Natural killer cell (primary cell): ENCODE measurements at regions not wholly inside any gene's neighbourhood (a gene's known extent, or its start where the extent isn't known, plus 50 kb on each side); places are given as distances from the start of the nearest gene placed in this dataset.

Experiments used
- ATAC-seq, 3 donors: fragments of 150-1000 bp in 2 of 3; fragments of 200-7000 bp in 1 of 3; cut with Tn5 transposase; 1 replicate in 1 of 3; 2 replicates in 2 of 3; pipeline ENCODE4 v1.10.0; 2021; ENCODE audit warnings: mild to moderate bottlenecking in 2 of 3, moderate library complexity in 2 of 3
- DNase-seq, 2 donors: peaks; one replicate each; pipeline versions ENCODE4 v3.0.0 to v3.0.0-alpha.2; 2013 to 2021; ENCODE audit warnings: mixed read lengths in 1 of 2
- H3K27ac ChIP-seq: one replicate; pipeline ENCODE4 v1.5.1; 2013; ENCODE audit warnings: mild to moderate bottlenecking, low read length
- H3K27me3 ChIP-seq: one replicate; pipeline ENCODE4 v1.6.1; 2013; ENCODE audit warnings: low read length; ENCODE audit not compliant: control insufficient read depth, insufficient read depth
- H3K36me3 ChIP-seq: one replicate; pipeline ENCODE4 v1.6.1; 2013; ENCODE audit warnings: low read length; ENCODE audit not compliant: control insufficient read depth, insufficient read depth
- H3K4me1 ChIP-seq: one replicate; pipeline ENCODE4 v1.6.1; 2013; ENCODE audit warnings: low read length; ENCODE audit not compliant: control insufficient read depth, insufficient read depth
- H3K4me3 ChIP-seq: one replicate; pipeline ENCODE4 v1.5.1; 2013; ENCODE audit warnings: low read length
- H3K9me3 ChIP-seq: one replicate; pipeline ENCODE4 v1.6.1; 2013; ENCODE audit warnings: low read length; ENCODE audit not compliant: control insufficient read depth, insufficient read depth
- H3K27ac Mint-ChIP-seq, 2 donors: one replicate each; pipeline ENCODE4 v1.8.0; 2022; ENCODE audit warnings: mild to moderate bottlenecking in 2 of 2, mixed read lengths in 2 of 2, moderate library complexity in 1 of 2
- H3K27me3 Mint-ChIP-seq, 2 donors: one replicate each; pipeline ENCODE4 v1.8.0; 2022; ENCODE audit warnings: low read depth in 2 of 2, mixed read lengths in 2 of 2
- H3K36me3 Mint-ChIP-seq: one replicate; pipeline ENCODE4 v1.8.0; 2022; ENCODE audit warnings: mixed read lengths
- H3K4me1 Mint-ChIP-seq, 2 donors: one replicate each; pipeline ENCODE4 v1.8.0; 2022; ENCODE audit warnings: mixed read lengths in 2 of 2
- H3K4me3 Mint-ChIP-seq: one replicate; pipeline ENCODE4 v1.8.0; 2022; ENCODE audit warnings: mild to moderate bottlenecking, moderate library complexity, mixed read lengths
- H3K9me3 Mint-ChIP-seq, 2 donors: one replicate each; pipeline ENCODE4 v1.8.0; 2022; ENCODE audit warnings: mixed read lengths in 2 of 2
- WGBS: methylation state at CpG from one replicate; pipeline ENCODE4 v1.1.7; 2013; ENCODE audit warnings: missing lambda C conversion rate; ENCODE audit not compliant: insufficient coverage; 5-methylcytosine and 5-hydroxymethylcytosine counted together
- intact Hi-C: fragments of 100-400 bp; cut with micrococcal nuclease; formaldehyde crosslinking; loops from one replicate; pipeline ENCODE4 v1.14.2; 2022
- TF ChIP-seq, protein P1 (sequence below): fragments of 200-600 bp; IDR thresholded peaks from one replicate; pipeline ENCODE4 v1.8.0; 2022; ENCODE audit warnings: antibody characterized with exemption

DNA sequence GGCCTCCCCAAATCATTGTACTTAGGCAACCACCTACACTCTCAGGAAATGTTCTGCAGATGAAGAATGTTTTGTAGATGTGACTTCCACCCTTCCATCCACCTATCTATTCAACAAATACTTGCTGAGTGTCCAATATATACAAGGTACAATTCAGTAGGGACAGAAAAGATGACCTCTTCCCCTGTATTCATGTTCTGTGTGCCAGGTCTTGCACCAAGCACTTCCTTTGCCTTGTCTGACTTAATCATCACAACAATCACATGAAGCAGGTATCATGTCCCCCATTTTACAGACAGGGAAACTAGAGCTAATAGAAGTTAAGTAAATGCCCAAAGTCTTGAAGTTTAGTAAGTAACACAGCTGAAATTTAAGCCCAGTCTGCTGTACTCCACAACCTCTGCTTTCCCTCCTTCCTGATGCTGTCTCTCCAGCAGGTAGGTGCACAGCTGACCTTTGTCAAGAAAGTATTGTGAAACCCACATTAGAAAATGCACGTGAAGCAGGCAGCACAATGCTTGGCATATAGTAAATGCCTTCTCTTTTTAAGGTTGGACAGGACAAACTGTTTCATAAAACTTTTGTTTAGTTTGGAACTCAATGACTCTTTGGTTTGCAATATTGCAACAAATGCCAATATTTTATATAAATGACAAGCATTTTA is 296.5 kb downstream of the DEPDC1B start:
- ATAC-seq (no peak), DNase-seq (no peak)
- Histone ChIP-seq H3K27ac (no peak overlapping the region), H3K4me1 (no peaks in the 10 kb centered on the region), H3K36me3 (no peaks in the 10 kb centered on the region), H3K9me3 (no peaks in the 10 kb centered on the region), H3K27me3 (no peaks in the 10 kb centered on the region), H3K4me3 (no peak overlapping the region)
- TF ChIP-seq, protein P1, sequence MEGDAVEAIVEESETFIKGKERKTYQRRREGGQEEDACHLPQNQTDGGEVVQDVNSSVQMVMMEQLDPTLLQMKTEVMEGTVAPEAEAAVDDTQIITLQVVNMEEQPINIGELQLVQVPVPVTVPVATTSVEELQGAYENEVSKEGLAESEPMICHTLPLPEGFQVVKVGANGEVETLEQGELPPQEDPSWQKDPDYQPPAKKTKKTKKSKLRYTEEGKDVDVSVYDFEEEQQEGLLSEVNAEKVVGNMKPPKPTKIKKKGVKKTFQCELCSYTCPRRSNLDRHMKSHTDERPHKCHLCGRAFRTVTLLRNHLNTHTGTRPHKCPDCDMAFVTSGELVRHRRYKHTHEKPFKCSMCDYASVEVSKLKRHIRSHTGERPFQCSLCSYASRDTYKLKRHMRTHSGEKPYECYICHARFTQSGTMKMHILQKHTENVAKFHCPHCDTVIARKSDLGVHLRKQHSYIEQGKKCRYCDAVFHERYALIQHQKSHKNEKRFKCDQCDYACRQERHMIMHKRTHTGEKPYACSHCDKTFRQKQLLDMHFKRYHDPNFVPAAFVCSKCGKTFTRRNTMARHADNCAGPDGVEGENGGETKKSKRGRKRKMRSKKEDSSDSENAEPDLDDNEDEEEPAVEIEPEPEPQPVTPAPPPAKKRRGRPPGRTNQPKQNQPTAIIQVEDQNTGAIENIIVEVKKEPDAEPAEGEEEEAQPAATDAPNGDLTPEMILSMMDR, result no peak
- Mint-ChIP-seq H3K9me3 (peaks cover 0 to 5% of the 10 kb centered on the region in 2 donors), H3K36me3 (no peaks in the 10 kb centered on the region), H3K4me1 (no peaks in the 10 kb centered on the region), H3K4me3 (no peak overlapping the region), H3K27ac (no peak overlapping the region), H3K27me3 (peaks cover 0 to 2% of the 10 kb centered on the region in 2 donors)
- WGBS, result 85% methylated on average over 1 of the region's 1 CpG
- intact Hi-C loops, result no loop called here

DNA sequence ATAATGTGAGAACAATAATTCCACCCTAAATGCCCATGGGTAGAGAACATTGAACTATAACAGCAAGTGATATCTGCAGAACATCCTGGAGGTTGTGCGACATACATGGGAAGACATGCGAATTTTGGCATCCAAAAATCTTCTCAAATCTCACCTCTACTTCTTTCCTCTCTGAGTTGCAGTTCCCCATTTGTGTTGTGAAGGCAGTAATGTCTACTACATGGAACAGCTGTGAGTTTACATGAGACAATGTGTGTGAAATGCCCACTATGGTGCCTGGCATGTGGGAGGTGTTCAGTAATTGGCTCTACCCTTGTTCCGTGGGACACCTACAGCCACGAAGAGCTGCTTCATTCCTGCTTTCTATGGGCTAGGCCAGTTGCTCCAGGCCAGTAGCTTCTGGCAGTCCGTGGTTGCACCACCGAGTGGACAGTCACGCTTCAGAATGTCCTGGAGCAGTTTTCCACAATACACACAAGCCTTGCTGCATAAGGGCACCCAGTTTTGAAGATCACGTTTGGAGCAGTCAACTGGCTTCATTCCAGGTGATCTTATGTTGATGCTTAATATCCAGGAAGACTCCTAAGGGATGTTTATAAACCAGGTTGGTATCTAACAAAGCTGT is 297.7 kb downstream of the DEPDC1B start:
- TF ChIP-seq, protein P1, result no peak
- ATAC-seq (no peak), DNase-seq (no peak)
- Mint-ChIP-seq H3K4me1 (no peaks in the 10 kb centered on the region), H3K27me3 (peaks cover 0 to 2% of the 10 kb centered on the region in 2 donors), H3K4me3 (no peak overlapping the region), H3K36me3 (no peaks in the 10 kb centered on the region), H3K9me3 (peaks cover 0 to 7% of the 10 kb centered on the region in 2 donors), H3K27ac (no peak overlapping the region)
- H3K36me3 ChIP-seq, result no peaks in the 10 kb centered on the region
- no peaks in the 10 kb centered on the region for H3K4me1 ChIP-seq
- intact Hi-C loops, result no loop called here
- H3K9me3 ChIP-seq, result no peaks in the 10 kb centered on the region
- no peak overlapping the region for H3K4me3 ChIP-seq
- H3K27me3 ChIP-seq, result no peaks in the 10 kb centered on the region
- H3K27ac ChIP-seq, result no peak overlapping the region
- WGBS, result 83% methylated on average over 6 of the region's 8 CpGs

DNA sequence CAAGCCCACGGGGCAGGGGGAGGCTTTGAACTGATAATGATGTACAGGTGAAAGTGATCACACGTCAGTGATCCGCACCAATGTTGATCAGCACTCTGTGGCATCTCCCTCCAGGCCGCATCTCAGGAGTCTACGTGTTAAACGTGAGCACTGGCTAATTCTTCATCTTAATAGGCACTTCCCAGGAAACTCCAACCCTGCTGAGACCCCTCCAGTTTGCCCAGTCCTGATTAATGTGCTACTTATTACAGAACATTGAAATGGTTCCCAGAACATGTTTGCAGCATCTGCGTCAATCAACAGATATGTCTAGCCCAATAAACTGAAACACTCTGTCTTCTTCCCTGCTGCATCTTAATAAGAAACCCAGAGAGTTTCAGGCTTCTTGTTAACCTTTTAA is 298.4 kb downstream of the DEPDC1B start:
- H3K27ac Mint-ChIP-seq, result no peak overlapping the region
- 88% methylated on average over 7 of the region's 7 CpGs for WGBS

More for the DNA sequence above, 298.4 kb downstream of the DEPDC1B start:
- intact Hi-C loops, result no loop called here
- H3K4me1 ChIP-seq, result no peaks in the 10 kb centered on the region
- TF ChIP-seq, protein P1, result no peak
- H3K4me3 Mint-ChIP-seq, result no peak overlapping the region
- DNase-seq (no peak), ATAC-seq (no peak)
- H3K4me3 ChIP-seq, result no peak overlapping the region
- no peaks in the 10 kb centered on the region for H3K27me3 ChIP-seq
- H3K36me3 ChIP-seq, result no peaks in the 10 kb centered on the region
- no peaks in the 10 kb centered on the region for H3K9me3 ChIP-seq
- no peak overlapping the region for H3K27ac ChIP-seq
- H3K4me1 Mint-ChIP-seq, result no peaks in the 10 kb centered on the region
- H3K36me3 Mint-ChIP-seq, result no peaks in the 10 kb centered on the region
- no peaks in the 10 kb centered on the region for H3K27me3 Mint-ChIP-seq
- H3K9me3 Mint-ChIP-seq, result peaks cover 0 to 4% of the 10 kb centered on the region in 2 donors
